H9 (cell line): ENCODE measurements at regions not wholly inside any gene's neighbourhood (a gene's known extent, or its start where the extent isn't known, plus 50 kb on each side); places are given as distances from the start of the nearest gene placed in this dataset.

Source experiments
- DNase-seq: peaks from one replicate; pipeline ENCODE4 v3.0.0-alpha.2; 2017
- H2AFZ ChIP-seq: one replicate; pipeline ENCODE4 v1.6.1; 2013; ENCODE audit warnings: mild to moderate bottlenecking, low read length, control low read depth, moderate library complexity
- H2AK5ac ChIP-seq: 2 replicates; pipeline ENCODE4 v1.6.1; 2013; ENCODE audit warnings: low read length, control low read depth, mixed read lengths; ENCODE audit not compliant: insufficient read length
- H2BK120ac ChIP-seq: one replicate; pipeline ENCODE4 v1.6.1; 2013; ENCODE audit warnings: low read depth, mild to moderate bottlenecking, low read length, control low read depth, inconsistent platforms; ENCODE audit not compliant: poor library complexity, severe bottlenecking
- H2BK12ac ChIP-seq: 2 replicates; pipeline ENCODE4 v1.6.1; 2013; ENCODE audit warnings: low read length, control low read depth, mixed read lengths, low read depth; ENCODE audit not compliant: insufficient read length
- H2BK15ac ChIP-seq: 2 replicates; pipeline ENCODE4 v1.6.1; 2013; ENCODE audit warnings: low read depth, low read length, control low read depth
- H2BK20ac ChIP-seq: one replicate; pipeline ENCODE4 v1.6.1; 2013; ENCODE audit warnings: low read depth, mild to moderate bottlenecking, low read length, control low read depth, inconsistent platforms; ENCODE audit not compliant: poor library complexity, severe bottlenecking
- H2BK5ac ChIP-seq: 2 replicates; pipeline ENCODE4 v1.6.1; 2013; ENCODE audit warnings: low read length, control low read depth, mixed read lengths; ENCODE audit not compliant: insufficient read length
- H3K14ac ChIP-seq: 2 replicates; pipeline ENCODE4 v1.6.1; 2013; ENCODE audit warnings: low read length, control low read depth; ENCODE audit not compliant: insufficient read depth
- H3K18ac ChIP-seq: 2 replicates; pipeline ENCODE4 v1.6.1; 2013; ENCODE audit warnings: low read depth, mild to moderate bottlenecking, mixed read lengths, low read length, control low read depth; ENCODE audit not compliant: insufficient read length
- H3K23ac ChIP-seq: 2 replicates; pipeline ENCODE4 v1.6.1; 2013; ENCODE audit warnings: low read length, control low read depth, mixed read lengths, low read depth; ENCODE audit not compliant: insufficient read length
- H3K23me2 ChIP-seq: 2 replicates; pipeline ENCODE4 v1.6.1; 2013; ENCODE audit warnings: low read depth, mild to moderate bottlenecking, mixed read lengths, low read length, control low read depth; ENCODE audit not compliant: insufficient read length, poor library complexity, severe bottlenecking
- H3K27ac ChIP-seq: 2 replicates; pipeline ENCODE4 v1.5.1; 2013; ENCODE audit warnings: low read length, control low read depth, mixed read lengths, low read depth; ENCODE audit not compliant: insufficient read length
- H3K27me3 ChIP-seq: 2 replicates; pipeline ENCODE4 v1.6.1; 2013; ENCODE audit warnings: low read length, control low read depth, inconsistent platforms; ENCODE audit not compliant: insufficient read depth
- H3K4ac ChIP-seq: 2 replicates; pipeline ENCODE4 v1.6.1; 2013; ENCODE audit warnings: low read depth, mild to moderate bottlenecking, control low read depth, inconsistent platforms, low read length, moderate library complexity
- H3K4me1 ChIP-seq: 2 replicates; pipeline ENCODE4 v1.6.1; 2013; ENCODE audit warnings: low read length, control low read depth, inconsistent platforms; ENCODE audit not compliant: insufficient read depth
- H3K4me2 ChIP-seq: 2 replicates; pipeline ENCODE4 v1.6.1; 2013; ENCODE audit warnings: low read length, control low read depth, mixed read lengths; ENCODE audit not compliant: insufficient read length, insufficient read depth
- H3K56ac ChIP-seq: 2 replicates; pipeline ENCODE4 v1.6.1; 2013; ENCODE audit warnings: low read depth, mild to moderate bottlenecking, mixed read lengths, low read length, control low read depth; ENCODE audit not compliant: insufficient read length
- H3K79me1 ChIP-seq: 2 replicates; pipeline ENCODE4 v1.6.1; 2013; ENCODE audit warnings: low read depth, mild to moderate bottlenecking, moderate library complexity, low read length, control low read depth, inconsistent platforms; ENCODE audit not compliant: insufficient read depth, poor library complexity, severe bottlenecking
- H3K79me2 ChIP-seq: 2 replicates; pipeline ENCODE4 v1.6.1; 2013; ENCODE audit warnings: low read length, control low read depth, inconsistent platforms; ENCODE audit not compliant: insufficient read depth
- H3K9ac ChIP-seq: 2 replicates; pipeline ENCODE4 v1.6.1; 2013; ENCODE audit warnings: low read length, control low read depth, mixed read lengths; ENCODE audit not compliant: insufficient read length; ENCODE audit errors: extremely low read depth
- H3K9me3 ChIP-seq: one replicate; pipeline ENCODE4 v1.6.1; 2013; ENCODE audit warnings: low read depth, low read length, inconsistent platforms; ENCODE audit not compliant: control insufficient read depth
- H3T11ph ChIP-seq: one replicate; pipeline ENCODE4 v1.6.1; 2013; ENCODE audit warnings: mild to moderate bottlenecking, low read length, control low read depth, inconsistent platforms
- H4K20me1 ChIP-seq: one replicate; pipeline ENCODE4 v1.6.1; 2013; ENCODE audit not compliant: control insufficient read depth, insufficient read length, insufficient read depth
- H4K5ac ChIP-seq: 2 replicates; pipeline ENCODE4 v1.6.1; 2013; ENCODE audit warnings: low read depth, mild to moderate bottlenecking, mixed read lengths, low read length, control low read depth; ENCODE audit not compliant: insufficient read length
- H4K8ac ChIP-seq: replicated peaks from 2 replicates; pipeline ENCODE4 v1.6.1; 2013; ENCODE audit warnings: low read length, control low read depth, mixed read lengths, low read depth; ENCODE audit not compliant: insufficient read length
- H4K91ac ChIP-seq: 2 replicates; pipeline ENCODE4 v1.6.1; 2013; ENCODE audit warnings: low read depth, mild to moderate bottlenecking, moderate library complexity, mixed read lengths, low read length, control low read depth; ENCODE audit not compliant: insufficient read length
- H3K27ac Mint-ChIP-seq, 3 experiments: 2 replicates in 2 of 3; 3 replicates in 1 of 3; pipeline ENCODE4 v1.8.0; 2020 to 2021; ENCODE audit warnings: mixed read lengths in 3 of 3, mild to moderate bottlenecking in 1 of 3, moderate library complexity in 1 of 3
- H3K27me3 Mint-ChIP-seq: 2 replicates; pipeline ENCODE4 v1.8.0; 2021; ENCODE audit warnings: low read depth, mild to moderate bottlenecking, moderate library complexity, mixed read lengths
- H3K36me3 Mint-ChIP-seq, 3 experiments: 2 replicates in 2 of 3; 3 replicates in 1 of 3; pipeline ENCODE4 v1.8.0; 2020 to 2021; ENCODE audit warnings: low read depth in 3 of 3, mixed read lengths in 3 of 3; ENCODE audit not compliant: insufficient read depth in 1 of 3
- H3K4me1 Mint-ChIP-seq, 2 experiments: 2 replicates each; pipeline ENCODE4 v1.8.0; 2020; ENCODE audit warnings: mixed read lengths in 2 of 2
- H3K4me3 Mint-ChIP-seq, 2 experiments: 2 replicates in 1 of 2; 3 replicates in 1 of 2; pipeline ENCODE4 v1.8.0; 2020 to 2021; ENCODE audit warnings: mild to moderate bottlenecking in 2 of 2, mixed read lengths in 2 of 2, moderate library complexity in 1 of 2
- H3K9me3 Mint-ChIP-seq, 2 experiments: 2 replicates in 1 of 2; 3 replicates in 1 of 2; pipeline ENCODE4 v1.8.0; 2020; ENCODE audit warnings: mild to moderate bottlenecking in 2 of 2, mixed read lengths in 2 of 2, moderate library complexity in 1 of 2
- WGBS: extraction: QIAGEN DNeasy Blood & Tissue Kit; methylation state at CpG from one replicate; pipeline ENCODE4 v1.1.7; 2013; ENCODE audit warnings: missing lambda C conversion rate, low lambda C conversion rate, mixed read lengths; ENCODE audit not compliant: insufficient read length; ENCODE audit errors: extremely low coverage; 5-methylcytosine and 5-hydroxymethylcytosine counted together
- TF ChIP-seq, protein P1 (sequence below): fragments of 200-600 bp; sonication (generic); conservative IDR thresholded peaks from 3 replicates; pipeline ENCODE4 v1.8.0; 2021; ENCODE audit warnings: antibody characterized with exemption, mild to moderate bottlenecking

- H3K23me2 ChIP-seq, result no peaks in the 10 kb centered on the region
- TF ChIP-seq, protein P1, sequence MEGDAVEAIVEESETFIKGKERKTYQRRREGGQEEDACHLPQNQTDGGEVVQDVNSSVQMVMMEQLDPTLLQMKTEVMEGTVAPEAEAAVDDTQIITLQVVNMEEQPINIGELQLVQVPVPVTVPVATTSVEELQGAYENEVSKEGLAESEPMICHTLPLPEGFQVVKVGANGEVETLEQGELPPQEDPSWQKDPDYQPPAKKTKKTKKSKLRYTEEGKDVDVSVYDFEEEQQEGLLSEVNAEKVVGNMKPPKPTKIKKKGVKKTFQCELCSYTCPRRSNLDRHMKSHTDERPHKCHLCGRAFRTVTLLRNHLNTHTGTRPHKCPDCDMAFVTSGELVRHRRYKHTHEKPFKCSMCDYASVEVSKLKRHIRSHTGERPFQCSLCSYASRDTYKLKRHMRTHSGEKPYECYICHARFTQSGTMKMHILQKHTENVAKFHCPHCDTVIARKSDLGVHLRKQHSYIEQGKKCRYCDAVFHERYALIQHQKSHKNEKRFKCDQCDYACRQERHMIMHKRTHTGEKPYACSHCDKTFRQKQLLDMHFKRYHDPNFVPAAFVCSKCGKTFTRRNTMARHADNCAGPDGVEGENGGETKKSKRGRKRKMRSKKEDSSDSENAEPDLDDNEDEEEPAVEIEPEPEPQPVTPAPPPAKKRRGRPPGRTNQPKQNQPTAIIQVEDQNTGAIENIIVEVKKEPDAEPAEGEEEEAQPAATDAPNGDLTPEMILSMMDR, result peak; percentile 78
- no peaks in the 10 kb centered on the region for H3K79me1 ChIP-seq
- no peak overlapping the region for H2BK15ac ChIP-seq
- no peak overlapping the region for H3K18ac ChIP-seq
- WGBS, result no CpG with 5 or more reads among the region's 4 CpGs
- no peak overlapping the region for H4K91ac ChIP-seq
- Mint-ChIP-seq H3K36me3 (no peaks in the 10 kb centered on the region), H3K27me3 (peaks cover 22% of the 10 kb centered on the region), H3K4me1 (no peaks in the 10 kb centered on the region), H3K9me3 (peaks cover 0 to 4% of the 10 kb centered on the region in 2 experiments; a peak in 2 of 5 replicates), H3K27ac (no peak overlapping the region), H3K4me3 (no peak overlapping the region)
- no peaks in the 10 kb centered on the region for H3K79me2 ChIP-seq
- H3K14ac ChIP-seq, result no peak overlapping the region
- H2AFZ ChIP-seq, result no peak overlapping the region
- H2BK12ac ChIP-seq, result no peak overlapping the region
- H2AK5ac ChIP-seq, result no peak overlapping the region
- H3K9me3 ChIP-seq, result no peaks in the 10 kb centered on the region
- no peak overlapping the region for H2BK120ac ChIP-seq
- no peaks in the 10 kb centered on the region for H4K20me1 ChIP-seq
- no peak overlapping the region for H4K8ac ChIP-seq
- H3K4me1 ChIP-seq, result no peaks in the 10 kb centered on the region
- H4K5ac ChIP-seq, result no peak overlapping the region
- no peak overlapping the region for H3K23ac ChIP-seq
- H3K27me3 ChIP-seq, result no peaks in the 10 kb centered on the region; the same call in 1 of the 2 replicates
- H3K56ac ChIP-seq, result no peak overlapping the region
- no peak overlapping the region for H3K9ac ChIP-seq
- peak; percentile 29 for DNase-seq
- no peak overlapping the region for H3K27ac ChIP-seq
- no peak overlapping the region for H3K4ac ChIP-seq
- no peak overlapping the region for H2BK5ac ChIP-seq
- no peak overlapping the region for H3T11ph ChIP-seq
- no peak overlapping the region for H2BK20ac ChIP-seq
- no peak overlapping the region for H3K4me2 ChIP-seq
Measured at GRCh38 chr1:78333502-78333901, 157.3 kb upstream of the PTGFR start.
